ENCODE measurements at regions not wholly inside any gene's neighbourhood (a gene's known extent, or its start where the extent isn't known, plus 50 kb on each side); places are given as distances from the start of the nearest gene placed in this dataset.

GRCh38 chr13:67951431-67951830, 721.3 kb upstream of the PCDH9 start:
- TF ChIP-seq CTCF (IDR thresholded peaks at IDR 0.05), result no peak
- TF ChIP-seq EP300 (IDR thresholded peaks at IDR 0.05), result no peak
- TF ChIP-seq RAD21 (conservative IDR thresholded peaks at IDR 0.05 in 1 of 2, IDR thresholded peaks at IDR 0.05 in 1 of 2), result no peak
- TF ChIP-seq CBX8 (IDR thresholded peaks at IDR 0.05), result no peak
- TF ChIP-seq HDAC2 (IDR thresholded peaks at IDR 0.05), result no peak
- no peak for TF ChIP-seq MAX (IDR thresholded peaks at IDR 0.05)
- no peak for TF ChIP-seq RFX5 (IDR thresholded peaks at IDR 0.05)
- TF ChIP-seq POLR2A (IDR thresholded peaks at IDR 0.05; ENCODE audit: low read length), result no peak
- no peak for TF ChIP-seq RNF2 (IDR thresholded peaks at IDR 0.05; ENCODE audit: borderline replicate concordance, low read depth)
- no peak for TF ChIP-seq TP53 (CRISPR knock-in tag; IDR thresholded peaks at IDR 0.05)
- TF ChIP-seq JUNB (IDR thresholded peaks at IDR 0.05), result no peak
- TF ChIP-seq BCL3 (IDR thresholded peaks at IDR 0.05), result no peak
